Kidney tubule cell (primary cell): ENCODE measurements at regions not wholly inside any gene's neighbourhood (a gene's known extent, or its start where the extent isn't known, plus 50 kb on each side); places are given as distances from the start of the nearest gene placed in this dataset.
A peak's percentile ranks its signal among the peaks of the same experiment; 100 is the strongest.

ENCODE experiments used
- DNase-seq: peaks from one replicate; pipeline ENCODE4 v3.0.0-alpha.2; 2018; ENCODE audit warnings: low spot score

GRCh38 chr4:113849771-113850170 lies 88.2 kb upstream of the CAMK2D start:
- peak; percentile 26 for DNase-seq

- no peak for DNase-seq
These were observed 86.2 kb upstream of the CAMK2D start for GRCh38 chr4:113847710-113848109.

GRCh38 chr4:113846433-113846832 lies 84.9 kb upstream of the CAMK2D start:
- DNase-seq, result no peak

GRCh38 chr4:113845138-113845537 lies 83.6 kb upstream of the CAMK2D start:
- DNase-seq, result no peak

GRCh38 chr4:113844369-113844768 lies 82.8 kb upstream of the CAMK2D start:
- DNase-seq, result no peak

GRCh38 chr4:113840861-113841260 lies 79.3 kb upstream of the CAMK2D start:
- DNase-seq, result peak; percentile 10

- no peak for DNase-seq
These were observed 76.9 kb upstream of the CAMK2D start for GRCh38 chr4:113838460-113838859.

- DNase-seq, result peak; percentile 79
These were observed 75.9 kb upstream of the CAMK2D start for GRCh38 chr4:113837397-113837796.

GRCh38 chr4:113835005-113835404 lies 73.5 kb upstream of the CAMK2D start:
- peak; percentile 65 for DNase-seq

GRCh38 chr4:113834298-113834697 lies 72.8 kb upstream of the CAMK2D start:
- DNase-seq, result no peak

GRCh38 chr4:113832803-113833202 lies 71.3 kb upstream of the CAMK2D start:
- DNase-seq, result no peak

- no peak for DNase-seq
These were observed 69.9 kb upstream of the CAMK2D start for GRCh38 chr4:113831457-113831856.

- no peak for DNase-seq
These were observed 67.2 kb upstream of the CAMK2D start for GRCh38 chr4:113828702-113829101.

- DNase-seq, result no peak
These were observed 65.7 kb upstream of the CAMK2D start for GRCh38 chr4:113827285-113827684.

- DNase-seq, result no peak
These were observed 64.9 kb upstream of the CAMK2D start for GRCh38 chr4:113826421-113826820.

GRCh38 chr4:113825272-113825671 lies 63.7 kb upstream of the CAMK2D start:
- DNase-seq, result no peak

GRCh38 chr4:113824396-113824795 lies 62.9 kb upstream of the CAMK2D start:
- DNase-seq, result no peak

- DNase-seq, result no peak
These were observed 61.7 kb upstream of the CAMK2D start for GRCh38 chr4:113823291-113823659.

GRCh38 chr4:113822555-113823290 lies 61.2 kb upstream of the CAMK2D start:
- DNase-seq, result no peak

GRCh38 chr4:113821856-113822255 lies 60.3 kb upstream of the CAMK2D start:
- DNase-seq, result no peak

GRCh38 chr4:113820108-113820507 lies 58.6 kb upstream of the CAMK2D start:
- no peak for DNase-seq

- DNase-seq, result no peak
These were observed 54.3 kb upstream of the CAMK2D start for GRCh38 chr4:113815826-113816225.

- peak; percentile 25 for DNase-seq
These were observed 49.8 kb upstream of the CAMK2D start for GRCh38 chr4:113811359-113811758.
